Liver (tissue), 8 donors: ENCODE measurements at regions not wholly inside any gene's neighbourhood (a gene's known extent, or its start where the extent isn't known, plus 50 kb on each side); places are given as distances from the start of the nearest gene placed in this dataset.

Experiments
- DNase-seq: peaks from one replicate; pipeline ENCODE4 v3.0.0-alpha.2; 2017; ENCODE audit warnings: low spot score
- H3K27ac ChIP-seq, 2 donors: one replicate each; pipeline ENCODE4 v1.7.0; 2013; ENCODE audit warnings: inconsistent platforms in 2 of 2, low read length in 2 of 2, control low read depth in 1 of 2, low read depth in 1 of 2, mild to moderate bottlenecking in 1 of 2
- H3K27me3 ChIP-seq, 4 donors: one replicate each; pipeline versions ENCODE4 v1.6.1 to v1.7.0; 2013; ENCODE audit warnings: low read length in 3 of 4, inconsistent platforms in 1 of 4, mild to moderate bottlenecking in 1 of 4, moderate library complexity in 1 of 4; ENCODE audit not compliant: control insufficient read depth in 4 of 4, insufficient read depth in 4 of 4
- H3K36me3 ChIP-seq, 4 donors: one replicate each; pipeline versions ENCODE4 v1.6.1 to v1.7.0; 2013; ENCODE audit warnings: low read length in 3 of 4, mild to moderate bottlenecking in 3 of 4, low read depth in 1 of 4, moderate library complexity in 1 of 4; ENCODE audit not compliant: control insufficient read depth in 4 of 4, insufficient read depth in 3 of 4
- H3K4me1 ChIP-seq, 4 donors: one replicate each; pipeline versions ENCODE4 v1.6.1 to v1.7.0; 2013; ENCODE audit warnings: low read length in 3 of 4, mild to moderate bottlenecking in 3 of 4, moderate library complexity in 1 of 4; ENCODE audit not compliant: control insufficient read depth in 4 of 4, insufficient read depth in 4 of 4
- H3K4me3 ChIP-seq, 3 donors: one replicate each; pipeline versions ENCODE4 v1.6.1 to v1.7.0; 2013; ENCODE audit warnings: low read length in 3 of 3, control low read depth in 1 of 3, low read depth in 1 of 3, mild to moderate bottlenecking in 1 of 3
- H3K9ac ChIP-seq, 2 donors: one replicate each; pipeline ENCODE4 v1.7.0; 2013; ENCODE audit warnings: low read length in 2 of 2, mild to moderate bottlenecking in 2 of 2, moderate library complexity in 2 of 2, control low read depth in 1 of 2, low read depth in 1 of 2
- H3K9me3 ChIP-seq, 4 donors: one replicate each; pipeline versions ENCODE4 v1.6.1 to v1.7.0; 2013; ENCODE audit warnings: low read length in 3 of 4; ENCODE audit not compliant: control insufficient read depth in 4 of 4
- ATF3 ChIP-seq: IDR thresholded peaks from 2 replicates; pipeline ENCODE4 v1.6.1; 2016; ENCODE audit warnings: antibody characterized with exemption
- CTCF ChIP-seq: fragments of 150-350 bp; IDR thresholded peaks from 2 replicates; pipeline ENCODE4 v1.5.1; 2017; ENCODE audit warnings: improper control_type of control experiment, low read depth, low read length; ENCODE audit not compliant: missing input control
- EGR1 ChIP-seq, 2 donors: IDR thresholded peaks; 2 replicates each; pipeline ENCODE4 v1.6.1; 2016 to 2018; ENCODE audit warnings: antibody characterized with exemption in 2 of 2, low read depth in 2 of 2
- FOXA1 ChIP-seq: IDR thresholded peaks from 2 replicates; pipeline ENCODE4 v1.6.1; 2016; ENCODE audit warnings: antibody characterized with exemption
- FOXA2 ChIP-seq: IDR thresholded peaks from 2 replicates; pipeline ENCODE4 v1.6.1; 2016; ENCODE audit warnings: antibody characterized with exemption
- GABPA ChIP-seq, 2 donors: IDR thresholded peaks in 1 of 2; conservative IDR thresholded peaks in 1 of 2; 2 replicates each; pipeline ENCODE4 v1.6.1; 2016; ENCODE audit warnings: antibody characterized with exemption in 2 of 2, mild to moderate bottlenecking in 1 of 2, moderate library complexity in 1 of 2
- HNF4A ChIP-seq, 2 donors: conservative IDR thresholded peaks; 2 replicates each; pipeline ENCODE4 v1.6.1; 2016; ENCODE audit warnings: antibody characterized with exemption in 2 of 2, mild to moderate bottlenecking in 2 of 2
- HNF4G ChIP-seq: IDR thresholded peaks from 2 replicates; pipeline ENCODE4 v1.6.1; 2016; ENCODE audit warnings: antibody characterized with exemption
- JUND ChIP-seq, 2 donors: IDR thresholded peaks; 2 replicates each; pipeline ENCODE4 v1.6.1; 2016; ENCODE audit warnings: antibody characterized with exemption in 2 of 2
- MAX ChIP-seq: IDR thresholded peaks from 2 replicates; pipeline ENCODE4 v1.6.1; 2016; ENCODE audit warnings: antibody characterized with exemption
- NR2F2 ChIP-seq: IDR thresholded peaks from 2 replicates; pipeline ENCODE4 v1.6.1; 2016; ENCODE audit warnings: antibody characterized with exemption
- RAD21 ChIP-seq, 2 donors: IDR thresholded peaks; 2 replicates each; pipeline ENCODE4 v1.6.1; 2016; ENCODE audit warnings: antibody characterized with exemption in 2 of 2, mild to moderate bottlenecking in 2 of 2
- REST ChIP-seq: IDR thresholded peaks from 2 replicates; pipeline ENCODE4 v1.6.1; 2016; ENCODE audit warnings: antibody characterized with exemption, mild to moderate bottlenecking
- RXRA ChIP-seq, 2 donors: IDR thresholded peaks; 2 replicates each; pipeline ENCODE4 v1.6.1; 2017 to 2018; ENCODE audit warnings: antibody characterized with exemption in 2 of 2, mild to moderate bottlenecking in 1 of 2
- SP1 ChIP-seq: IDR thresholded peaks from 2 replicates; pipeline ENCODE4 v1.6.1; 2018; ENCODE audit warnings: antibody characterized with exemption, mild to moderate bottlenecking
- TAF1 ChIP-seq: conservative IDR thresholded peaks from 2 replicates; pipeline ENCODE4 v1.6.1; 2016; ENCODE audit warnings: antibody characterized with exemption, mild to moderate bottlenecking
- YY1 ChIP-seq: IDR thresholded peaks from 2 replicates; pipeline ENCODE4 v1.6.1; 2016; ENCODE audit warnings: antibody characterized with exemption, mild to moderate bottlenecking
- ZBTB33 ChIP-seq: IDR thresholded peaks from 2 replicates; pipeline ENCODE4 v1.6.1; 2016; ENCODE audit warnings: antibody characterized with exemption
- WGBS: extraction: QIAGEN DNeasy Blood & Tissue Kit; methylation state at CpG from one replicate; pipeline ENCODE4 v1.1.7; 2013; 5-methylcytosine and 5-hydroxymethylcytosine counted together
- donor health status: healthy.
- donor health status: healthy.
- donor health status: healthy.
- donor health status: healthy.
- donor health status: healthy.

GRCh38 chr7:94264756-94265155 is 129.9 kb upstream of the COL1A2 start:
- Histone ChIP-seq H3K36me3 (no peaks in the 10 kb centered on the region), H3K9ac (no peak overlapping the region), H3K27ac (no peak overlapping the region), H3K27me3 (no peaks in the 10 kb centered on the region), H3K9me3 (no peaks in the 10 kb centered on the region), H3K4me1 (no peaks in the 10 kb centered on the region), H3K4me3 (no peak overlapping the region)
- TF ChIP-seq SP1 (no peak), FOXA1 (no peak), REST (no peak), RAD21 (IDR thresholded peaks at IDR 0.05) (no peak), EGR1 (IDR thresholded peaks at IDR 0.05; ENCODE audit: low read depth in 2 of 2) (no peak), TAF1 (no peak), JUND (IDR thresholded peaks at IDR 0.05) (no peak), HNF4A (conservative IDR thresholded peaks at IDR 0.05) (no peak), ATF3 (no peak), GABPA (IDR thresholded peaks at IDR 0.05 in 1 of 2, conservative IDR thresholded peaks at IDR 0.05 in 1 of 2) (no peak), YY1 (no peak), ZBTB33 (no peak), RXRA (IDR thresholded peaks at IDR 0.05) (no peak), NR2F2 (no peak)
- DNase-seq = no peak

GRCh38 chr7:94265456-94265855 is 129.2 kb upstream of the COL1A2 start:
- no peak overlapping the region for H3K4me3 ChIP-seq
- H3K27ac ChIP-seq = no peak overlapping the region
- H3K36me3 ChIP-seq = no peaks in the 10 kb centered on the region
- H3K9ac ChIP-seq = no peak overlapping the region
- TF ChIP-seq REST = no peak
- no peak for TF ChIP-seq NR2F2
- no peak for TF ChIP-seq ATF3
- no peak for TF ChIP-seq HNF4G
- no peak for TF ChIP-seq EGR1 (IDR thresholded peaks at IDR 0.05; ENCODE audit: low read depth in 2 of 2)
- TF ChIP-seq GABPA (IDR thresholded peaks at IDR 0.05 in 1 of 2, conservative IDR thresholded peaks at IDR 0.05 in 1 of 2) = no peak
- TF ChIP-seq CTCF = no peak
- no peak for TF ChIP-seq SP1
- no peak for TF ChIP-seq JUND (IDR thresholded peaks at IDR 0.05)
- no peak for TF ChIP-seq ZBTB33
- TF ChIP-seq RAD21 (IDR thresholded peaks at IDR 0.05) = no peak
- TF ChIP-seq YY1 = no peak
- TF ChIP-seq RXRA (IDR thresholded peaks at IDR 0.05) = no peak
- TF ChIP-seq FOXA1 = no peak
- no peak for TF ChIP-seq FOXA2
- TF ChIP-seq HNF4A (conservative IDR thresholded peaks at IDR 0.05) = no peak
- no peak for TF ChIP-seq MAX
- WGBS = 86% methylated on average over 2 of the region's 2 CpGs
- no peaks in the 10 kb centered on the region for H3K9me3 ChIP-seq
- no peak for DNase-seq
- H3K4me1 ChIP-seq = no peaks in the 10 kb centered on the region
- H3K27me3 ChIP-seq = no peaks in the 10 kb centered on the region
